Erythroblast (primary cell): ENCODE measurements at regions not wholly inside any gene's neighbourhood (a gene's known extent, or its start where the extent isn't known, plus 50 kb on each side); places are given as distances from the start of the nearest gene placed in this dataset.

Experiments
- GATA1 ChIP-seq: IDR thresholded peaks from 2 replicates; pipeline ENCODE4 v1.6.1; 2011; ENCODE audit warnings: low read depth, mild to moderate bottlenecking, control low read depth, low read length, moderate library complexity
- POLR2A ChIP-seq: IDR thresholded peaks from 2 replicates; pipeline ENCODE4 v1.6.1; 2011; ENCODE audit warnings: mild to moderate bottlenecking, low read length

DNA sequence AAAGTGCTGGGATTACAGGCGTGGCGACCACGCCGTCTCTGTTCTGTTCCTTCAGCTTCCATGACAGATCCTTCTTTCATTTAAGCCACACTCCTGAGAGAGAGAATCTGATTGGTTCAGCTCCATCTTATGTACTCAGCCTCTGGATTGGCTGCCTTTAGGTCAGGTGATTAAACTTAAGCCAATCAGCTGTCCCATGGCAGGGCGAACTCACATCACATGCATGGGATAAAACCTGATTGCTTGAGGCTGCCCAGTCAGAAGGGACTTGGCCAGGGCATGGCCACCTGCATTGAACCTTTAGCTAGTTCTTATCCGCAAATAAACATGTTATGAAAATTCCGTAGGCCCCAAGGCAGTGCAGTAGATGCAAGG, 274.2 kb downstream of the SUDS3 start:
- TF ChIP-seq POLR2A = no peak
- no peak for TF ChIP-seq GATA1
